PFSK-1 (cell line): ENCODE measurements at regions not wholly inside any gene's neighbourhood (a gene's known extent, or its start where the extent isn't known, plus 50 kb on each side); places are given as distances from the start of the nearest gene placed in this dataset.

Experiments
- FOXP2 ChIP-seq: optimal IDR thresholded peaks from 2 replicates; pipeline ENCODE3; 2011; ENCODE audit warnings: borderline replicate concordance, control low read depth, inconsistent platforms; ENCODE audit not compliant: insufficient read depth; ENCODE audit errors: extremely low read length, extremely low read depth
- POLR2AphosphoS5 ChIP-seq: IDR thresholded peaks from 2 replicates; pipeline ENCODE4 v1.6.1; 2012; ENCODE audit warnings: low read depth, mild to moderate bottlenecking, control low read depth, low read length, moderate library complexity
- SIN3A ChIP-seq: IDR thresholded peaks from 2 replicates; pipeline ENCODE4 v1.6.1; 2012; ENCODE audit warnings: mild to moderate bottlenecking, low read length, moderate library complexity, borderline replicate concordance; ENCODE audit not compliant: insufficient read depth
- TAF1 ChIP-seq: IDR thresholded peaks from 2 replicates; pipeline ENCODE4 v1.6.1; 2012; ENCODE audit warnings: low read length, control low read depth, borderline replicate concordance; ENCODE audit not compliant: insufficient read depth
- TF ChIP-seq, protein P1 (sequence below), 2 experiments: IDR thresholded peaks; 2 replicates each; pipeline versions ENCODE4 v1.6.1 to v1.8.0; 2011 to 2012; ENCODE audit warnings: low read depth in 2 of 2, low read length in 2 of 2, control low read depth in 1 of 2, inconsistent platforms in 1 of 2, mild to moderate bottlenecking in 1 of 2, moderate library complexity in 1 of 2; ENCODE audit not compliant: insufficient read depth in 1 of 2

DNA sequence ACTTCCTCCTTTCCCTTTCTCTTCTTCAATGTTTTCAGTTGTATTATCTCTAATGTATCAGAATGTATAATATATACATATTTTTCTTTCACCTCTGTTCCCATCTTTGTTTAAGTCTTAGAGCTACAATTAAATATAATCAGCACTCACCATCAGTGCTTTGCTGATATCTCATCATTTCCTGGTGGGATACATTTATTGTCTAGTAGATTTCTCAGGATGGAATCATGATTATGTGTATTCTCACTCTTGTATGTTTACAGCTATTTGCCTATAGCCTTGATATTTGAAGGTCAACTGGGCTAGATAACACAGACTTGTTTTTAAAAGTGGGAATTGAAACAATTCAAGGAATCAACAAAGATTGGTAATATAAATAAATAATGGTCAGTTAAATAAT lies 124.9 kb upstream of the EEA1 start:
- no peak for TF ChIP-seq TAF1
- TF ChIP-seq POLR2AphosphoS5, result no peak
- TF ChIP-seq SIN3A, result no peak
- TF ChIP-seq, protein P1, sequence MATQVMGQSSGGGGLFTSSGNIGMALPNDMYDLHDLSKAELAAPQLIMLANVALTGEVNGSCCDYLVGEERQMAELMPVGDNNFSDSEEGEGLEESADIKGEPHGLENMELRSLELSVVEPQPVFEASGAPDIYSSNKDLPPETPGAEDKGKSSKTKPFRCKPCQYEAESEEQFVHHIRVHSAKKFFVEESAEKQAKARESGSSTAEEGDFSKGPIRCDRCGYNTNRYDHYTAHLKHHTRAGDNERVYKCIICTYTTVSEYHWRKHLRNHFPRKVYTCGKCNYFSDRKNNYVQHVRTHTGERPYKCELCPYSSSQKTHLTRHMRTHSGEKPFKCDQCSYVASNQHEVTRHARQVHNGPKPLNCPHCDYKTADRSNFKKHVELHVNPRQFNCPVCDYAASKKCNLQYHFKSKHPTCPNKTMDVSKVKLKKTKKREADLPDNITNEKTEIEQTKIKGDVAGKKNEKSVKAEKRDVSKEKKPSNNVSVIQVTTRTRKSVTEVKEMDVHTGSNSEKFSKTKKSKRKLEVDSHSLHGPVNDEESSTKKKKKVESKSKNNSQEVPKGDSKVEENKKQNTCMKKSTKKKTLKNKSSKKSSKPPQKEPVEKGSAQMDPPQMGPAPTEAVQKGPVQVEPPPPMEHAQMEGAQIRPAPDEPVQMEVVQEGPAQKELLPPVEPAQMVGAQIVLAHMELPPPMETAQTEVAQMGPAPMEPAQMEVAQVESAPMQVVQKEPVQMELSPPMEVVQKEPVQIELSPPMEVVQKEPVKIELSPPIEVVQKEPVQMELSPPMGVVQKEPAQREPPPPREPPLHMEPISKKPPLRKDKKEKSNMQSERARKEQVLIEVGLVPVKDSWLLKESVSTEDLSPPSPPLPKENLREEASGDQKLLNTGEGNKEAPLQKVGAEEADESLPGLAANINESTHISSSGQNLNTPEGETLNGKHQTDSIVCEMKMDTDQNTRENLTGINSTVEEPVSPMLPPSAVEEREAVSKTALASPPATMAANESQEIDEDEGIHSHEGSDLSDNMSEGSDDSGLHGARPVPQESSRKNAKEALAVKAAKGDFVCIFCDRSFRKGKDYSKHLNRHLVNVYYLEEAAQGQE (IDR thresholded peaks at IDR 0.05; ENCODE audit: insufficient read depth in 1 of 2, low read depth in 2 of 2, low read length in 2 of 2), result no peak
- TF ChIP-seq FOXP2, result no peak

- TF ChIP-seq POLR2AphosphoS5, result no peak
- no peak for TF ChIP-seq SIN3A
- no peak for TF ChIP-seq FOXP2
- TF ChIP-seq, protein P1 (IDR thresholded peaks at IDR 0.05; ENCODE audit: insufficient read depth in 1 of 2, low read depth in 2 of 2, low read length in 2 of 2), result no peak
- TF ChIP-seq TAF1, result no peak
These were observed 126.1 kb upstream of the EEA1 start for GRCh38 chr12:93055221-93055620.

- TF ChIP-seq, protein P1 (IDR thresholded peaks at IDR 0.05; ENCODE audit: insufficient read depth in 1 of 2, low read depth in 2 of 2, low read length in 2 of 2), result no peak
- no peak for TF ChIP-seq SIN3A
- no peak for TF ChIP-seq POLR2AphosphoS5
These were observed 128.0 kb upstream of the EEA1 start for GRCh38 chr12:93056971-93057535.

- TF ChIP-seq TAF1 (no peak), SIN3A (no peak), FOXP2 (no peak), POLR2AphosphoS5 (no peak)
- TF ChIP-seq, protein P1 (IDR thresholded peaks at IDR 0.05; ENCODE audit: insufficient read depth in 1 of 2, low read depth in 2 of 2, low read length in 2 of 2), result no peak
These were observed 129.2 kb upstream of the EEA1 start for GRCh38 chr12:93058280-93058679.

DNA sequence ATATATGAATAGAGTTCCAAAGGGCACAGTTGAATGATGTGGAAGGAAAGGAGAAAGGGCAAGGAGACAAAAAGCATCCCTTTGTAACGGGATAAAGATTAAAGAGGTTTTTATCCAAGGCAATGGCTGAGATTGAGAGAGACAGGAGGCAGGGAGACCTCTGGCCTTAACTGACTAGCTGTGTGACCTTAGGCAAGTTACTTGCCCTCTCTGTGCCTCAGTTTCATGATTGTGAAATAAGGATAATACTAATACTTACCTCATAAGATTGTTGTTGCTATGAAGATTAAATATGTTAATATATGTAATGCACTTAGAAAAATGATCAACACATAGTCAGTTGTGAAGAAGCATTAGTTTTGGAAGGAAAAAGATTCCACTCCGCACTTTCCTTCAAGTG lies 130.2 kb upstream of the EEA1 start:
- TF ChIP-seq, protein P1 (IDR thresholded peaks at IDR 0.05; ENCODE audit: insufficient read depth in 1 of 2, low read depth in 2 of 2, low read length in 2 of 2), result no peak
- TF ChIP-seq FOXP2 (no peak), SIN3A (no peak), POLR2AphosphoS5 (no peak), TAF1 (no peak)
